Heart right ventricle (tissue), 16 donors: ENCODE measurements at regions not wholly inside any gene's neighbourhood (a gene's known extent, or its start where the extent isn't known, plus 50 kb on each side); places are given as distances from the start of the nearest gene placed in this dataset.

ENCODE experiments used
- ATAC-seq, 8 donors: fragments of 200-7000 bp; cut with Tn5 transposase; one replicate each; pipeline ENCODE4 v1.9.1; 2020; ENCODE audit warnings: mild to moderate bottlenecking in 8 of 8, moderate library complexity in 8 of 8, moderate number of reproducible peaks in 1 of 8
- DNase-seq, 2 donors: peaks; one replicate each; pipeline ENCODE4 v3.0.0-alpha.2; 2020
- H3K27ac ChIP-seq, 10 donors: fragments of 200-600 bp; sonication (generic) in 2 of 10; one replicate each; pipeline versions ENCODE4 v1.5.0 to v1.8.0; 2020 to 2022; ENCODE audit warnings: mild to moderate bottlenecking in 3 of 10
- H3K27me3 ChIP-seq, 7 donors: fragments of 200-600 bp; one replicate each; pipeline ENCODE4 v1.8.0; 2021 to 2022; ENCODE audit warnings: mild to moderate bottlenecking in 2 of 7
- H3K36me3 ChIP-seq, 9 donors: fragments of 200-600 bp; sonication (generic) in 1 of 9; one replicate each; pipeline versions ENCODE4 v1.5.0 to v1.8.0; 2020 to 2022; ENCODE audit warnings: mild to moderate bottlenecking in 2 of 9
- H3K4me1 ChIP-seq, 9 donors: fragments of 200-600 bp; sonication (generic) in 1 of 9; one replicate each; pipeline versions ENCODE4 v1.5.0 to v1.8.0; 2020 to 2022; ENCODE audit warnings: mild to moderate bottlenecking in 4 of 9
- H3K4me3 ChIP-seq, 10 donors: fragments of 200-600 bp; sonication (generic) in 2 of 10; one replicate each; pipeline versions ENCODE4 v1.5.0 to v1.8.0; 2020 to 2022; ENCODE audit warnings: mild to moderate bottlenecking in 7 of 10, moderate library complexity in 2 of 10
- H3K9me3 ChIP-seq, 11 donors: fragments of 200-600 bp in 10 of 11; sonication (generic) in 2 of 11; one replicate each; pipeline versions ENCODE4 v1.5.0 to v1.8.0; 2013 to 2022; ENCODE audit warnings: mild to moderate bottlenecking in 2 of 11, control low read depth in 1 of 11, moderate library complexity in 1 of 11
- WGBS, 2 donors: extraction: QIAGEN DNeasy Blood & Tissue Kit; methylation state at CpG; one replicate each; pipeline ENCODE4 v1.1.7; 2013; ENCODE audit warnings: inconsistent platforms in 1 of 2; 5-methylcytosine and 5-hydroxymethylcytosine counted together
- intact Hi-C, 10 donors: fragments of 100-400 bp; cut with DNase I; formaldehyde crosslinking; loops; one replicate each; pipeline versions ENCODE4 v1.11.1 to v1.14.2; 2022
- TF ChIP-seq, protein P1 (sequence below), 9 donors: fragments of 200-600 bp; sonication (generic) in 2 of 9; IDR thresholded peaks; one replicate each; pipeline versions ENCODE4 v1.5.0 to v1.8.0; 2021 to 2022; ENCODE audit warnings: antibody characterized with exemption in 9 of 9, mild to moderate bottlenecking in 5 of 9, moderate library complexity in 1 of 9
- donor health status: Arrhythmogenic right ventricular cardiomyopathy.
- donor health status: ischemic (EF 13 %, LVEDD 7.1; RV severe dilation, severe dysfunction).
- donor health status: healthy with polysubstance abuse.
- donor health status: DM: no; HTN: yes; CAD: no.
- donor health status: DM: no; HTN: no; CAD: no.
- donor health status: ischemic (EF 25% LVEDD 6.9; RV normal size, moderate dysfunction).
- donor health status: ischemic (EF 25% LVEDD 5.7; RV mildly dilated, moderate dysfunction).
- donor health status: healthy.
- donor health status: DM: yes; HTN: yes; CAD: no.
- donor health status: Ischemic cardiomyopathy.
- donor health status: ischemic (EF 35%, LVEDD 5.7; RV mildly dilated, moderate dysfunction).
- donor health status: nonischemic (EF 11% LVEDD 7.7; RV severe dilation, severe dysfunction).
- donor health status: DM: yes; HTN: yes; CAD: no.
- donor health status: PGD.
- donor health status: ischemic (EF 29% LVEDD 5.4; RV normal size, mild dysfunction).
- donor health status: nonischemic (EF 23%, LVEDD 6.1; RV moderate dilation, normal function).

GRCh38 chr4:169823685-169824084 is 65.9 kb upstream of the HPF1 start:
- Histone ChIP-seq H3K36me3 (no peaks in the 10 kb centered on the region), H3K27me3 (peaks cover 0 to 7% (median 0%) of the 10 kb centered on the region in 7 donors), H3K27ac (no peak overlapping the region), H3K4me1 (peaks cover 0 to 7% (median 0%) of the 10 kb centered on the region in 9 donors), H3K4me3 (no peak overlapping the region), H3K9me3 (no peaks in the 10 kb centered on the region)
- intact Hi-C loops: no loop called here
- 21 to 22% methylated on average over 7 of the region's 7 CpGs for WGBS, 2 donors
- peak; percentile 16 to 47 for DNase-seq
- TF ChIP-seq, protein P1, sequence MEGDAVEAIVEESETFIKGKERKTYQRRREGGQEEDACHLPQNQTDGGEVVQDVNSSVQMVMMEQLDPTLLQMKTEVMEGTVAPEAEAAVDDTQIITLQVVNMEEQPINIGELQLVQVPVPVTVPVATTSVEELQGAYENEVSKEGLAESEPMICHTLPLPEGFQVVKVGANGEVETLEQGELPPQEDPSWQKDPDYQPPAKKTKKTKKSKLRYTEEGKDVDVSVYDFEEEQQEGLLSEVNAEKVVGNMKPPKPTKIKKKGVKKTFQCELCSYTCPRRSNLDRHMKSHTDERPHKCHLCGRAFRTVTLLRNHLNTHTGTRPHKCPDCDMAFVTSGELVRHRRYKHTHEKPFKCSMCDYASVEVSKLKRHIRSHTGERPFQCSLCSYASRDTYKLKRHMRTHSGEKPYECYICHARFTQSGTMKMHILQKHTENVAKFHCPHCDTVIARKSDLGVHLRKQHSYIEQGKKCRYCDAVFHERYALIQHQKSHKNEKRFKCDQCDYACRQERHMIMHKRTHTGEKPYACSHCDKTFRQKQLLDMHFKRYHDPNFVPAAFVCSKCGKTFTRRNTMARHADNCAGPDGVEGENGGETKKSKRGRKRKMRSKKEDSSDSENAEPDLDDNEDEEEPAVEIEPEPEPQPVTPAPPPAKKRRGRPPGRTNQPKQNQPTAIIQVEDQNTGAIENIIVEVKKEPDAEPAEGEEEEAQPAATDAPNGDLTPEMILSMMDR (IDR thresholded peaks at IDR 0.05): no peak
- ATAC-seq: peak in 6 of 8 donors; percentile 46 to 71 (median 66)

DNA sequence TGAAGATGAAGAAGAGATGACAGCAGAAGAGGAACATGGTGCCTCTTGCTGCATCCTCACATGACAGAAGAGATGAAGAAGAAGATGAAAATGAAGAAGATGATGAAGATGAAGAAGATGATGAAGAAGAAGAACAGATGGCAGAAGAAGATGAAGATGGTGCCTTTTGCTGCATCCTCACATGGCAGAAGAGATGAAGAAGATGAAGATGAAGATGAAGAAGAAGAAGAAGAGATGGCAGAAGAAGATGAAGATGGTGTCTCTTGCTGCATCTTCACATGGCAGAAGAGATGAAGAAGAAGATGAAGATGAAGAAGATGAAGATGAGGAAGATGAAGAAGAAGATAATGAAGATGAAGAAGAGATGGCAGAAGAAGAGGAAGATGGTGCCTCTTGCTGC is 63.7 kb upstream of the HPF1 start:
- no peak overlapping the region for H3K27ac ChIP-seq
- no peaks in the 10 kb centered on the region for H3K36me3 ChIP-seq
- DNase-seq (no peak), ATAC-seq (no peak)
- H3K9me3 ChIP-seq: no peaks in the 10 kb centered on the region
- TF ChIP-seq, protein P1 (IDR thresholded peaks at IDR 0.05): no peak
- peaks cover 0 to 7% (median 0%) of the 10 kb centered on the region in 9 donors for H3K4me1 ChIP-seq
- peaks cover 0 to 12% (median 0%) of the 10 kb centered on the region in 7 donors for H3K27me3 ChIP-seq
- intact Hi-C loops: no loop called here
- no peak overlapping the region for H3K4me3 ChIP-seq

GRCh38 chr4:169818063-169818679 is 60.4 kb upstream of the HPF1 start:
- TF ChIP-seq, protein P1 (IDR thresholded peaks at IDR 0.05): no peak
- WGBS, 2 donors: 49 to 51% methylated on average over 6 of the region's 6 CpGs
- intact Hi-C loops: no loop called here

GRCh38 chr4:169815606-169816005 is 57.9 kb upstream of the HPF1 start:
- Histone ChIP-seq H3K9me3 (no peaks in the 10 kb centered on the region), H3K4me3 (no peak overlapping the region), H3K36me3 (no peaks in the 10 kb centered on the region), H3K27ac (no peak overlapping the region), H3K4me1 (no peaks in the 10 kb centered on the region), H3K27me3 (peaks cover 0 to 20% (median 6%) of the 10 kb centered on the region in 7 donors)
- TF ChIP-seq, protein P1 (IDR thresholded peaks at IDR 0.05): no peak
- DNase-seq (no peak), ATAC-seq (no peak)
- intact Hi-C loops: no loop called here
- 57 to 59% methylated on average over 3 of the region's 3 CpGs for WGBS, 2 donors

More at GRCh38 chr4:169818063-169818679, 60.4 kb upstream of the HPF1 start:
- Histone ChIP-seq H3K4me3 (no peak overlapping the region), H3K4me1 (no peaks in the 10 kb centered on the region), H3K27me3 (peaks cover 0 to 23% (median 6%) of the 10 kb centered on the region in 7 donors), H3K36me3 (no peaks in the 10 kb centered on the region), H3K27ac (no peak overlapping the region), H3K9me3 (no peaks in the 10 kb centered on the region)
- ATAC-seq (no peak), DNase-seq (no peak)
